ENCODE measurements at regions not wholly inside any gene's neighbourhood (a gene's known extent, or its start where the extent isn't known, plus 50 kb on each side); places are given as distances from the start of the nearest gene placed in this dataset.

GRCh38 chr22:48553694-48554308, 1273.9 kb downstream of the BRD1 start:
- no peak for DNase-seq (ENCODE audit: low spot score)

GRCh38 chr22:48553119-48553518, 1274.6 kb downstream of the BRD1 start:
- DNase-seq (ENCODE audit: low spot score), result no peak

GRCh38 chr22:48551716-48552268, 1275.9 kb downstream of the BRD1 start:
- DNase-seq (ENCODE audit: low spot score), result no peak

- no peak for DNase-seq (ENCODE audit: low spot score)
Observed at GRCh38 chr22:48551061-48551460, 1276.6 kb downstream of the BRD1 start.

- no peak for DNase-seq (ENCODE audit: low spot score)
Observed at GRCh38 chr22:48548391-48548790, 1279.3 kb downstream of the BRD1 start.

GRCh38 chr22:48547971-48548370, 1279.7 kb downstream of the BRD1 start:
- DNase-seq (ENCODE audit: low spot score), result no peak

GRCh38 chr22:48546653-48547424, 1280.8 kb downstream of the BRD1 start:
- no peak for DNase-seq (ENCODE audit: low spot score)

GRCh38 chr22:48545987-48546386, 1281.7 kb downstream of the BRD1 start:
- DNase-seq (ENCODE audit: low spot score), result no peak

- DNase-seq (ENCODE audit: low spot score), result no peak
Observed at GRCh38 chr22:48541401-48542098, 1286.1 kb downstream of the BRD1 start.

GRCh38 chr22:48539261-48539660, 1288.4 kb downstream of the BRD1 start:
- no peak for DNase-seq (ENCODE audit: low spot score)

- no peak for DNase-seq (ENCODE audit: low spot score)
Observed at GRCh38 chr22:48538291-48538820, 1289.3 kb downstream of the BRD1 start.

- no peak for DNase-seq (ENCODE audit: low spot score)
Observed at GRCh38 chr22:48537343-48537680, 1290.4 kb downstream of the BRD1 start.

GRCh38 chr22:48536541-48537342, 1290.9 kb downstream of the BRD1 start:
- DNase-seq (ENCODE audit: low spot score), result no peak

- DNase-seq (ENCODE audit: low spot score), result no peak
Observed at GRCh38 chr22:48535868-48536540, 1291.7 kb downstream of the BRD1 start.

- no peak for DNase-seq (ENCODE audit: low spot score)
Observed at GRCh38 chr22:48534395-48534958, 1293.2 kb downstream of the BRD1 start.

GRCh38 chr22:48532986-48533385, 1294.7 kb downstream of the BRD1 start:
- no peak for DNase-seq (ENCODE audit: low spot score)

GRCh38 chr22:48531761-48532435, 1295.8 kb downstream of the BRD1 start:
- no peak for DNase-seq (ENCODE audit: low spot score)

GRCh38 chr22:48531108-48531507, 1296.6 kb downstream of the BRD1 start:
- no peak for DNase-seq (ENCODE audit: low spot score)

- no peak for DNase-seq (ENCODE audit: low spot score)
Observed at GRCh38 chr22:48530666-48531065, 1297.0 kb downstream of the BRD1 start.

All from H4 (cell line).